ENCODE measurements at regions not wholly inside any gene's neighbourhood (a gene's known extent, or its start where the extent isn't known, plus 50 kb on each side); places are given as distances from the start of the nearest gene placed in this dataset.

DNA sequence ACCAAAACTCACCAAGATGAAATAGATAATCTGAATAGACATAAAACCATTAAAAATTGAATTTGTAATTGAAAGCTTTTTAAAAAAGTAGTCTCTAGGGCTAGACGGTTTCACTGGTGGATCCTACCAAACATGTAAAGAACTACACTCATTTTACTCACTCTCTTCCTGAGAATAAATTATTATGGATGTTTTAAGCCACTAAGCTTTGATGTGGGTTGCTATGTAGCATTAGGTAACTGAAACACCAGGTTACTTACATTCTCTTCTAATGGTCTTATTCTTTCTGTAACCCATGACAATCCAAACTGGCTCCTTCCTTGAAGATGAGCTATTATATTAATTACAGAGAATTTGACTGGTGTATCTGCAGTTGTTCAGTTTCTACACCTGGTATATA is 385.1 kb downstream of the PPP1R2C start:
- TF ChIP-seq, protein P1, sequence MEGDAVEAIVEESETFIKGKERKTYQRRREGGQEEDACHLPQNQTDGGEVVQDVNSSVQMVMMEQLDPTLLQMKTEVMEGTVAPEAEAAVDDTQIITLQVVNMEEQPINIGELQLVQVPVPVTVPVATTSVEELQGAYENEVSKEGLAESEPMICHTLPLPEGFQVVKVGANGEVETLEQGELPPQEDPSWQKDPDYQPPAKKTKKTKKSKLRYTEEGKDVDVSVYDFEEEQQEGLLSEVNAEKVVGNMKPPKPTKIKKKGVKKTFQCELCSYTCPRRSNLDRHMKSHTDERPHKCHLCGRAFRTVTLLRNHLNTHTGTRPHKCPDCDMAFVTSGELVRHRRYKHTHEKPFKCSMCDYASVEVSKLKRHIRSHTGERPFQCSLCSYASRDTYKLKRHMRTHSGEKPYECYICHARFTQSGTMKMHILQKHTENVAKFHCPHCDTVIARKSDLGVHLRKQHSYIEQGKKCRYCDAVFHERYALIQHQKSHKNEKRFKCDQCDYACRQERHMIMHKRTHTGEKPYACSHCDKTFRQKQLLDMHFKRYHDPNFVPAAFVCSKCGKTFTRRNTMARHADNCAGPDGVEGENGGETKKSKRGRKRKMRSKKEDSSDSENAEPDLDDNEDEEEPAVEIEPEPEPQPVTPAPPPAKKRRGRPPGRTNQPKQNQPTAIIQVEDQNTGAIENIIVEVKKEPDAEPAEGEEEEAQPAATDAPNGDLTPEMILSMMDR (IDR thresholded peaks at IDR 0.05; ENCODE audit: low read depth, low read length, poor library complexity, severe bottlenecking), result no peak
- TF ChIP-seq EZH2phosphoT487 (IDR thresholded peaks at IDR 0.05; ENCODE audit: borderline replicate concordance, low read length), result no peak
